DND-41 (cell line): ENCODE measurements at regions not wholly inside any gene's neighbourhood (a gene's known extent, or its start where the extent isn't known, plus 50 kb on each side); places are given as distances from the start of the nearest gene placed in this dataset.

Experiments
- CTCF ChIP-seq: IDR thresholded peaks from 2 replicates; pipeline ENCODE4 v1.5.1; 2012; ENCODE audit warnings: borderline replicate concordance, low read length, moderate library complexity, mild to moderate bottlenecking; ENCODE audit not compliant: poor library complexity, severe bottlenecking; ENCODE audit errors: extremely low read depth
- EZH2 ChIP-seq: IDR thresholded peaks from 3 replicates; pipeline ENCODE4 v1.6.1; 2012; ENCODE audit warnings: borderline replicate concordance, low read depth, mild to moderate bottlenecking, moderate library complexity, low read length, inconsistent platforms; ENCODE audit not compliant: severe bottlenecking

GRCh38 chr12:43132291-43132690 is 419.7 kb downstream of the ADAMTS20 start:
- no peak for TF ChIP-seq CTCF
- TF ChIP-seq EZH2, result no peak
